Skin epidermis (tissue), 12 donors: ENCODE measurements at regions not wholly inside any gene's neighbourhood (a gene's known extent, or its start where the extent isn't known, plus 50 kb on each side); places are given as distances from the start of the nearest gene placed in this dataset.
A peak's percentile ranks its signal among the peaks of the same experiment; 100 is the strongest.

Experiments
- H3K27ac ChIP-seq, 21 experiments: fragments of 200-600 bp; sonication (generic) in 11 of 21; one replicate each; pipeline ENCODE4 v1.5.0; 2020; ENCODE audit warnings: mild to moderate bottlenecking in 3 of 21, inconsistent platforms in 2 of 21, moderate library complexity in 2 of 21
- H3K4me3 ChIP-seq, 7 experiments: fragments of 200-600 bp; sonication (generic) in 2 of 7; one replicate each; pipeline ENCODE4 v1.5.0; 2020; ENCODE audit warnings: inconsistent platforms in 2 of 7, mild to moderate bottlenecking in 2 of 7, moderate library complexity in 1 of 7

- peak overlapping the region in 2 of 21 experiments; percentile 9 to 55 for H3K27ac ChIP-seq
- H3K4me3 ChIP-seq: no peak overlapping the region
These were observed 78.2 kb upstream of the BOC start for GRCh38 chr3:113133140-113133539.

GRCh38 chr3:113136071-113136470 lies 75.3 kb upstream of the BOC start:
- no peak overlapping the region for H3K4me3 ChIP-seq
- no peak overlapping the region for H3K27ac ChIP-seq

- H3K4me3 ChIP-seq: no peak overlapping the region
- H3K27ac ChIP-seq: no peak overlapping the region
These were observed 74.8 kb upstream of the BOC start for GRCh38 chr3:113136544-113136943.

GRCh38 chr3:113138839-113139743 lies 72.3 kb upstream of the BOC start:
- no peak overlapping the region for H3K4me3 ChIP-seq
- H3K27ac ChIP-seq: peak overlapping the region in 1 of 21 experiments; percentile 16

- Histone ChIP-seq H3K4me3 (no peak overlapping the region), H3K27ac (peak overlapping the region in 10 of 21 experiments; percentile 4 to 75 (median 36))
These were observed 70.5 kb upstream of the BOC start for GRCh38 chr3:113140876-113141275.

GRCh38 chr3:113141543-113141942 lies 69.8 kb upstream of the BOC start:
- Histone ChIP-seq H3K27ac (peak overlapping the region in 8 of 21 experiments; percentile 6 to 75 (median 28)), H3K4me3 (no peak overlapping the region)

- no peak overlapping the region for H3K4me3 ChIP-seq
- H3K27ac ChIP-seq: peak overlapping the region in 13 of 21 experiments; percentile 30 to 75 (median 57)
These were observed 68.9 kb upstream of the BOC start for GRCh38 chr3:113142476-113142875.

GRCh38 chr3:113143353-113143752 lies 68.0 kb upstream of the BOC start:
- peak overlapping the region in 10 of 21 experiments; percentile 39 to 75 (median 58) for H3K27ac ChIP-seq
- no peak overlapping the region for H3K4me3 ChIP-seq

- Histone ChIP-seq H3K27ac (peak overlapping the region in 19 of 21 experiments; percentile 14 to 83 (median 70)), H3K4me3 (peak overlapping the region in 1 of 7 experiments; percentile 11)
These were observed 63.6 kb upstream of the BOC start for GRCh38 chr3:113147681-113148261.

GRCh38 chr3:113148284-113148683 lies 63.1 kb upstream of the BOC start:
- Histone ChIP-seq H3K4me3 (peak overlapping the region in 1 of 7 experiments; percentile 11), H3K27ac (peak overlapping the region in 19 of 21 experiments; percentile 14 to 83 (median 70))

GRCh38 chr3:113150250-113150649 lies 61.1 kb upstream of the BOC start:
- peak overlapping the region in 1 of 21 experiments; percentile 3 for H3K27ac ChIP-seq
- no peak overlapping the region for H3K4me3 ChIP-seq

- H3K4me3 ChIP-seq: no peak overlapping the region
- peak overlapping the region in 5 of 21 experiments; percentile 4 to 26 (median 20) for H3K27ac ChIP-seq
These were observed 59.8 kb upstream of the BOC start for GRCh38 chr3:113151461-113152031.

GRCh38 chr3:113152849-113153248 lies 58.5 kb upstream of the BOC start:
- Histone ChIP-seq H3K4me3 (no peak overlapping the region), H3K27ac (no peak overlapping the region)

- Histone ChIP-seq H3K27ac (peak overlapping the region in 1 of 21 experiments; percentile 31), H3K4me3 (no peak overlapping the region)
These were observed 57.8 kb upstream of the BOC start for GRCh38 chr3:113153499-113154107.

- H3K27ac ChIP-seq: peak overlapping the region in 2 of 21 experiments; percentile 31 to 66
These were observed 54.5 kb upstream of the BOC start for GRCh38 chr3:113156816-113157333.

GRCh38 chr3:113157408-113158030 lies 53.8 kb upstream of the BOC start:
- no peak overlapping the region for H3K4me3 ChIP-seq
- H3K27ac ChIP-seq: peak overlapping the region in 3 of 21 experiments; percentile 16 to 66 (median 31)

More at GRCh38 chr3:113156816-113157333, 54.5 kb upstream of the BOC start:
- H3K4me3 ChIP-seq: no peak overlapping the region

- H3K27ac ChIP-seq: peak overlapping the region in 2 of 21 experiments; percentile 14 to 37
These were observed 53.2 kb upstream of the BOC start for GRCh38 chr3:113158171-113158570.

More at GRCh38 chr3:113158171-113158570, 53.2 kb upstream of the BOC start:
- no peak overlapping the region for H3K4me3 ChIP-seq
